ENCODE measurements at regions not wholly inside any gene's neighbourhood (a gene's known extent, or its start where the extent isn't known, plus 50 kb on each side); places are given as distances from the start of the nearest gene placed in this dataset.

DNA sequence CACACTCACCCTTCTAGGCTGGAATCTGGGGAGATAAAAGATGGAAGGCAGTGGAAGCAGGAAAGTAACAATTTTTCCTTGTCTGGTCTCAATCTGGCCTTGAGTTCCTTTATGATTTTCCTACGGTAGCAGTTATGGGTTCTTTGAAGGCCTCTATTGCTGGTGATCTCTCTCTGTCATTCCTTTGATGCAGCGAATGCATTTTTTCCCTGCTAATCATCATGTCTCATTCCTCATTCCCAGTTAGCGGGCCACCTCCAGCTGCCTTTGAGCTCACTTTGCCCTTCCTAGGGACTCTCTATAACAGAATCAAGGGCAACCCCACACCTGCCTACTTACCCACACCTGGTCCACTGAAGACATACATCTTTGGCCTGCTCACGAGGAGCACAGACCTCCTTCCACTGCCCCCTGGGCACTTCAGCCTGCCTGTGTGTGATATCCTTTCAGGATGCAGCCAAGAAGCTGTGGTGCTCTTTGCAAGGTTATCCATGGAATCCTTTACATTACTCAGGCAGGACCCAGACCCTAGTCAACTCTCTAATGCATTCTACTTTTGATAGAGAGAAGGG is 191.7 kb downstream of the DRD1 start:
- TF ChIP-seq RARB (CRISPR knock-in tag; IDR thresholded peaks at IDR 0.05) (no peak), PPARA (CRISPR knock-in tag; IDR thresholded peaks at IDR 0.05; ENCODE audit: borderline replicate concordance) (no peak)
- TF ChIP-seq, protein P1, sequence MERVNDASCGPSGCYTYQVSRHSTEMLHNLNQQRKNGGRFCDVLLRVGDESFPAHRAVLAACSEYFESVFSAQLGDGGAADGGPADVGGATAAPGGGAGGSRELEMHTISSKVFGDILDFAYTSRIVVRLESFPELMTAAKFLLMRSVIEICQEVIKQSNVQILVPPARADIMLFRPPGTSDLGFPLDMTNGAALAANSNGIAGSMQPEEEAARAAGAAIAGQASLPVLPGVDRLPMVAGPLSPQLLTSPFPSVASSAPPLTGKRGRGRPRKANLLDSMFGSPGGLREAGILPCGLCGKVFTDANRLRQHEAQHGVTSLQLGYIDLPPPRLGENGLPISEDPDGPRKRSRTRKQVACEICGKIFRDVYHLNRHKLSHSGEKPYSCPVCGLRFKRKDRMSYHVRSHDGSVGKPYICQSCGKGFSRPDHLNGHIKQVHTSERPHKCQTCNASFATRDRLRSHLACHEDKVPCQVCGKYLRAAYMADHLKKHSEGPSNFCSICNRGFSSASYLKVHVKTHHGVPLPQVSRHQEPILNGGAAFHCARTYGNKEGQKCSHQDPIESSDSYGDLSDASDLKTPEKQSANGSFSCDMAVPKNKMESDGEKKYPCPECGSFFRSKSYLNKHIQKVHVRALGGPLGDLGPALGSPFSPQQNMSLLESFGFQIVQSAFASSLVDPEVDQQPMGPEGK (CRISPR knock-in tag; IDR thresholded peaks at IDR 0.05; ENCODE audit: borderline replicate concordance) = no peak
